Activated T-helper 1 cell treated with anti-CD3 and anti-CD28 coated beads, Interleukin-2, amount 50 U/mL, for 16 hours (primary cell): ENCODE measurements at regions not wholly inside any gene's neighbourhood (a gene's known extent, or its start where the extent isn't known, plus 50 kb on each side); places are given as distances from the start of the nearest gene placed in this dataset.

Experiments
- DNase-seq, 2 donors: peaks; one replicate each; pipeline ENCODE4 v3.0.0-alpha.2; 2020; ENCODE audit warnings: low read depth in 1 of 2, low spot score in 1 of 2

GRCh38 chr9:29875547-29875946, 2302.3 kb upstream of the C9orf72 start:
- DNase-seq = no peak

- no peak for DNase-seq
These were observed 2309.5 kb upstream of the C9orf72 start for GRCh38 chr9:29882767-29883166.

- DNase-seq = no peak
These were observed 2332.8 kb upstream of the C9orf72 start for GRCh38 chr9:29906065-29906464.

DNA sequence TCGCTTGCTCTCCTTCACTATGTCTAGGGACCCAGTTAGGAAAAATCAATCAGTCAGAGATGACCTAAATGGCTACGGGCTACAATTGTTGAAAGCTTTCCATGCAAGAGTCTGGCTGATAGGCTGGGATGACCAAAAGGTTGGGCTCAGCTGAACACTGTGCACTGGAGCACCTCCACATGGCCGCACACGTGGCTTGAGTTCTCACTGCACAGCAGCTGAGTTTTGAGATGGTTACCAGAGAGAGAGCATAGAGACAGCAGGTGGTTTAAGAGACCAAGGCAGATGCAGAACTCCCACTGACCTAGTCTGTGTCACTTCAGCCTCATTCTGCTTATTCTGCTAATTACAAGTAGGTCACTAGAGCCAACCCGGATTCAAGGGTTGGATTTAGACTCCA, 2354.8 kb upstream of the C9orf72 start:
- DNase-seq = no peak

GRCh38 chr9:29939559-29939958, 2366.3 kb upstream of the C9orf72 start:
- DNase-seq = no peak

DNA sequence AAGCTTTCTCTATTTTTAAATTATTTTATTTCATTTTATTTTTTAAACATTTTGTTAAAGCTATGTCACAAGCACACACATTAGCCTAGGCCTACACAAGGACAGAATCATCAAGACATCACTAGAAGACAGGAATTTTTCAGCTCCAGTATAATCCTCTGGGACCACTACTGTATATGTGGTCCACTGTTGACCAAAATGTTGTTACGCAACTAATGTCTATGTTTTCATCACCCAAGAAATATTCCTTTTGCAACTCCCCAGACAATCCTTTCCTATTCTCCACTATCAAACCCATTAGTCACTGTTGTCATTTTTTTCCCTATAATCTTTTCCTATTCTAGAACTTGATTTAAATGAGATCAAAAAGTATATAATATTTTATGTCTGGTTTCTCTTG, 2371.7 kb upstream of the C9orf72 start:
- no peak for DNase-seq

DNA sequence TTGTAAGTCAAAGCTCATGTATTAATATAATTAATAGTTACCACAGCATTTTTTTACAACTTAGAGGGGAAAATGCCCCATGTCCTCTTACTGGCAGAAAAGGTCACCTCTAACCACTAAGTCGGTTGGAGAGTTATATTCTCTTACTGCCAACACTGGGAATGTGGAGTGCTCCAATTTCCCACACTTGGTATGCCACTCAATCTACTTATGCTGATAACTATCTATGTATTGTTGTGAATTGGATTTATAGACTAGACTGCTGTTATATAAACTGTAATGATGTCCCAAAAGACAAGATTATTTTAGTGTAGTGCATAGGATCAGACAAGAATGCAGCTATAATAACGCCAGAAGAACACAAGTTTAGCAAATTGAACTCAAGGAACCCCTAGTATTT, 2385.2 kb upstream of the C9orf72 start:
- DNase-seq = no peak

DNA sequence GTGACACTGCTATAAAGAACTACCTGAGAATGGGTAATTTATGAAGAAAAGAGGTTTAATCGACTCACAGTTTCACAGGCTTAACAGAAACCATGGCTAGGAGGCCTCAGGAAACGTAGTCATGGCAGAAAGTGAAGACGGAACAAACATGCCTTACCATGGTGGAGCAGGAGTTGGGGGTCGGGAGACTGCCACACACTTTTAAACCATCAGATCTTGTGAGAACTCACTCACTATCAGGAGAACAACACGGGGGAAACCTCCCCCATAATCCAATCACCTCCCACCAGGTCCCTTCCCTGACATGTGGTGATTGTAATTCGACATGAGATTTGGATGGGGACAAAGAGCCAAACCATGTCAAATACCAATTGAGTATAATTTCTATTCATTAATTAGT, 2392.6 kb upstream of the C9orf72 start:
- DNase-seq = no peak

DNA sequence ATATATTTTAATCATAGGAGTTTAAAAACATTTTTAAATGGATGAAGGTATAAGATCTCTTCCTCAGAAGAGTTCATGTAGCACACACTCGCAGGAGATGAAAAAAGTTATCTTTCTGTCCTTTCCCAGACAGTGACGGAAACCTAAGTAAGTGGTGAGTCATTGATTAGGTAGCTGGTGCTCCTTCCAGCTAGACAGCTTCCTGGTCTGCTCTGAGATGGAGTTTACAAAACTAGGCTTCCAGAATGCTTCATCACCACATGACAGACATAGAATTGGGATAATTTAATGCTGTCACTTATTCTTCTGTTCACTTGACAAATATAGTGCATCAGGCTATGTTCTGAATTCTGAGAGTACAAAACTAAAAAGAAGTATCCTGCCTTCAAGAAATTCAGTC, 2393.0 kb upstream of the C9orf72 start:
- no peak for DNase-seq

GRCh38 chr9:29968831-29969230, 2395.6 kb upstream of the C9orf72 start:
- no peak for DNase-seq

DNA sequence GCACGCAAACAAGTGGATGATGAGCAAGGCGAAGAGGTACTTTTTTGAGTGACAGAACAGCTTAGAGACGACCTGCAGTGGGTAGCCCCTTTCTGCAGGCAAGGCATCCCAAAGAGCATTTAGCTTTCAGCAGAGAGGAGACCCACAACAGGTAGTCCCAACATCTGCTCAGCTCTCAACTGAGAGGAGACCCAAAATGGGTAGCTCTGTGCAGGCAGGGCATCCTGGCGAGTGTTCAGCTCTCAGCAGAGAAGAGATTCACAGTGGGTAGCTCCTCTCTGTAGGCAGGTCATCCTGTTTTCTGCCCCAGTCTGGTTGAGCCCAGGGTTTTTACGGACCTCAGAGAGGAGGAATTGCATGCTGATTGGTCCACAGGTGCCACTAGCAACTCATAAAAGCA, 2396.1 kb upstream of the C9orf72 start:
- no peak for DNase-seq

GRCh38 chr9:29969856-29970647, 2396.8 kb upstream of the C9orf72 start:
- no peak for DNase-seq

DNA sequence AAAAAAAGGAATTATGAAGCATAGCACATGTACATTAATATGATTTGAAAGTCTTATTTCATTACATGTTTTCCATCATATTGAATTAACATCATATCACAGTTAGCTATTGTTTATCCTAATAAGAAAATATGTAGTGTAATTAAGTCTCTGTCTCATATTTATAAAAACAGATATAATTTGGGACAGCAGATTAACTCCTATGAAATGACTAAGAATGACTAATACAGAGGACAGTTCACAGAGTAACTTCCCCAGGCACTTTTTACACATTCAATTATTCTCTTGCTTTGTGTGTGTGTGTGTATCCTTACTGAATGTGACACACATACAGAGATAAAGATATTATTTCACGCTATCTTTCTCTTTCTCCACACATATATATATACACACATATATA, 2400.9 kb upstream of the C9orf72 start:
- no peak for DNase-seq

- DNase-seq = no peak
These were observed 2403.7 kb upstream of the C9orf72 start for GRCh38 chr9:29976981-29977380.

DNA sequence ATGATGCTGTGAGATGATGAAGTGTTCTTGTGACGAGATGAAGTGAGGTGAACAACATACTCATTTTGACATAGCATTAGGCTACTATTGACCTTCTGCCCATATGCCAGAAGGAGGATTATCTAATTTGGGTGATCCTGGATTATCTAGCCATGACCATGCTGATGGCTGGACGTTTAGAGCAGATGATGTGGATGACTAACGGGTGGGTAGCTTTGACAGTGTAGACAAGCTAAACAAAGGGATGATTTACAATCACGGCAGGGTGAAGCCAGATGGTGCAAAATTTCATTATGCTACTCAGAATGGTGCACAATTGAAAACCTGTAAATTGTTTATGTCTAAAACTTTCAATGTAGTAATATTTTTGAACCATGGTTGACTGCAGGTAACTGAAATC, 2403.4 kb upstream of the ACO1 start:
- no peak for DNase-seq

DNA sequence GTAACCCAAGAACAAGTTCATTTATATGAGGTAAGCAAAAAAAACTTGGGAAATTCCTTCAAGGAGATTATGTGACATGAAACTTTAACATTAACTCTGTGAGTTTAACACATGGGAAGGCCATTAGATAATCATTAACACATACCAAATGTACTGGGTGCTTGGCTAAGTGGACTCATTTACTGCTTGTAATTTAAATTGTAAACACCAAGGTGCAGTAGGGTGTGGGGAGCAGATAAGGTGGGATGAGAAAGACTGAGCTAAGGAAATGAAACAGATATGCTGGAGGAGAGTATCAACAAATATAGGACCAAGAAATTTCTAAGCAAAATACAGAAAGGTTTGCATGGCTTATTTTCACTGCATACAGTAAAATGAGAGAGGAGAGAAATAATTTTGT, 2384.8 kb upstream of the ACO1 start:
- no peak for DNase-seq

- no peak for DNase-seq
These were observed 2373.8 kb upstream of the ACO1 start for GRCh38 chr9:30010691-30011090.

DNA sequence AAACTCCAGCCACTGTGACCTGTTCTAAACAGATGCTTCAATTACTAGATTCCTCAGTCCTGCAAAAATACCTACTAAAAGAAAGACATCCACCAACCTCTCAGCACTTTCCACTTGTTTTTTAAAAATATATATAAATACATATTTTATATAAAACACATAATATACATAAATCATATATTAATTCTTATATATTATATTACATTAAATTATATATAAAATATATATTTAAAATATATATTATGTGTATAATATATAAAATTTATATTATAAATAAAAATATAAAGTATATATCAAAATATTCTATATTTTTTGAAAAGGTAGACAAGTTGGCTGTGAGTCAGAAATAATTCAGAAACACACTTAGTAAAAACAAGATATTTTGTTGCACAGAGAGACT, 2371.8 kb upstream of the ACO1 start:
- no peak for DNase-seq

- DNase-seq = no peak
These were observed 2369.4 kb upstream of the ACO1 start for GRCh38 chr9:30015073-30015472.

DNA sequence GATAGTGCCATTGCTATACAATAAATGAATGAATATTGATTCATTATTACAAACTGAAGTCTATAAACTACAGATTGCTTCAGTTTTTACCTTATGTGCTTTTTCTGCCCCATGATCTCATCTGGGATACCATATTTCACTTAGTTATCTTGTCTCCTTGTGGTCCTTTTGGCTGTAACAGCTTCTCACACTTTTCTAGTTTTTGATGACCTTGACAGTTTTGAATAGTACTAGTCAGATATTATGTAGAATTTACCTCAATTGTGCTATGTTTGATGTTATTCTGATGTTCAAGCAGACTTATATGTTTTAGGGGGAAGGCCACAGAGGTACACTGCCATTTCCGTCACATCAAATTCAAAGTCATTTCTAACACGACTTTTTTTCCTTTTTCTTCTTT, 2364.3 kb upstream of the ACO1 start:
- no peak for DNase-seq

- no peak for DNase-seq
These were observed 2348.7 kb upstream of the ACO1 start for GRCh38 chr9:30035761-30036160.

DNA sequence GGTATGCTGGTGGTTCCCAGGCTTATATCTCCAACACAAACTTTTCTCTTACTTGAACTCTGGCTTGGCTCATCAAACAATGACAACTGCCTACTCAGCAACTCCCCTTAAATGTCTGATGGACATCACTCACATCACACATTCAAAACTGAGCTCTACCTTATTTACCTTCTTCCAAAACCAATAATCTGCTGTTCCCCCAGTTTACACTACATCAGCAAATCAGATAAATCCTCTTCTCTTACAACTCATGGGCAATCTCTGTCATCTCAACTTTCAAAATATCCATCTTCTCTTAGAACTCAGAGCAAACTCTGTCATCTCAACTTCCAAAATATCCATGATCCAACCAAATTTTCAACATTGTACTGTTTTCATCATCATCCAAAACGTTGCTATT, 2347.9 kb upstream of the ACO1 start:
- DNase-seq = no peak

DNA sequence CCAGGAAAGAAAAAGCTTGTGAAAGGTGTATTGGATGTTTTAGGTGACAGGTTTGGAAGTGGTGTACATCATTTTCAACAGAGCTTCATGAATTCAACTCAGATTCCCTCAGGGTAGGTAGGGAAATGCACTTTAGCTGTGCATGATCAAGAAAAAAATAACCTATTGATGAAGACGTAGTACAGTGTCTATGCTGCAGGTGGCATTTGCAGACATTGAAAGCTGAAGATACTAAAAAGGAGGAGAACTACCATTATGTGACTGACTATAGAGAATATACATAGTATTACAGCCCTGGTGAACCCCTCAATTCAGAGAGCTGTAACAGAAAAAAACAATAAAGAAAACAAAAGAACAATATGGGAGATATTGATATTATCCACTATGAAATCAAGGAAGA, 2344.7 kb upstream of the ACO1 start:
- no peak for DNase-seq

GRCh38 chr9:30048396-30048795, 2336.0 kb upstream of the ACO1 start:
- no peak for DNase-seq
